HepG2 (cell line): ENCODE measurements at regions not wholly inside any gene's neighbourhood (a gene's known extent, or its start where the extent isn't known, plus 50 kb on each side); places are given as distances from the start of the nearest gene placed in this dataset.

Experiments
- ATAC-seq: fragments of 200-7000 bp; cut with Tn5 transposase; 3 replicates; pipeline ENCODE4 v1.9.1; 2020; ENCODE audit warnings: mild to moderate bottlenecking, moderate library complexity
- BruUV-seq: library from RNA; stranded (reverse); fragments of 400-500 nt; replicated peaks from 2 replicates; lab custom pipeline; 2021; lab: Mats Ljungman, UMichigan
- CTCF ChIA-PET: fragments of 300-600 bp; formaldehyde crosslinking; extraction: SDS; loops from one replicate; lab custom pipeline; 2021; ENCODE audit warnings: low total read pairs, inconsistent platforms, low intra/inter-chr PET ratio; lab: Yijun Ruan, JAX
- POLR2A ChIA-PET: fragments of 350-600 bp; sonication (Branson Sonifier 250); formaldehyde crosslinking; loops from one replicate; lab custom pipeline; 2020; ENCODE audit warnings: antibody characterized with exemption, inconsistent platforms; lab: Yijun Ruan, JAX
- DNase-seq: peaks from one replicate; pipeline ENCODE4 v3.0.0-alpha.2; 2015; ENCODE audit warnings: low spot score
- FAIRE-seq: peaks from 3 replicates; lab custom pipeline; 2011; peaks lifted over from hg19 to GRCh38; lab: Jason Lieb, UNC
- H2AFZ ChIP-seq: one replicate; pipeline ENCODE4 v1.6.1; 2011; ENCODE audit warnings: low read length, inconsistent platforms
- H3K27ac ChIP-seq: fragments of 300-600 bp; 3 replicates; pipeline ENCODE4 v1.8.0; 2011; ENCODE audit warnings: mixed run types, mild to moderate bottlenecking, mixed read lengths, low read length, inconsistent platforms; ENCODE audit not compliant: insufficient read depth; ENCODE audit errors: extremely low read length
- H3K27me3 ChIP-seq, 2 experiments: fragments of 200-600 bp in 1 of 2; 2 replicates in 1 of 2; 3 replicates in 1 of 2; pipeline versions ENCODE4 v1.6.0 to v1.8.0; 2011; ENCODE audit warnings: low read length in 2 of 2, mild to moderate bottlenecking in 2 of 2, moderate library complexity in 2 of 2, inconsistent platforms in 1 of 2; ENCODE audit not compliant: insufficient read depth in 2 of 2, control insufficient read depth in 1 of 2
- H3K36me3 ChIP-seq, 2 experiments: fragments of 200-600 bp in 1 of 2; replicated peaks in 1 of 2; 2 replicates in 1 of 2; 3 replicates in 1 of 2; pipeline versions ENCODE4 v1.5.1 to v1.8.0; 2011; ENCODE audit warnings: low read length in 2 of 2, inconsistent platforms in 1 of 2; ENCODE audit not compliant: insufficient read depth in 2 of 2, control insufficient read depth in 1 of 2
- H3K4me1 ChIP-seq: 2 replicates; pipeline ENCODE4 v1.5.1; 2012; ENCODE audit warnings: low read length, inconsistent platforms; ENCODE audit not compliant: insufficient read depth
- H3K4me2 ChIP-seq: 2 replicates; pipeline ENCODE4 v1.6.0; 2011; ENCODE audit warnings: low read depth, low read length, inconsistent platforms
- H3K4me3 ChIP-seq, 3 experiments: fragments of 200-600 bp in 1 of 3; sonication (generic), shearing (Covaris generic) in 1 of 3; replicated peaks in 1 of 3; 2 replicates each; pipeline ENCODE4 v1.5.1; 2011 to 2016; ENCODE audit warnings: low read length in 3 of 3, inconsistent platforms in 2 of 3, low read depth in 2 of 3, mild to moderate bottlenecking in 2 of 3, control low read depth in 1 of 3, mixed read lengths in 1 of 3; ENCODE audit not compliant: insufficient read depth in 1 of 3
- H3K79me2 ChIP-seq: one replicate; pipeline ENCODE4 v1.6.1; 2011; ENCODE audit warnings: low read length, inconsistent platforms; ENCODE audit not compliant: insufficient read depth
- H3K9ac ChIP-seq: 2 replicates; pipeline ENCODE4 v1.6.0; 2011; ENCODE audit warnings: mild to moderate bottlenecking, low read depth, low read length, inconsistent platforms; ENCODE audit not compliant: insufficient read depth
- H3K9me3 ChIP-seq: 2 replicates; pipeline ENCODE4 v1.5.1; 2012; ENCODE audit warnings: mild to moderate bottlenecking, low read length
- H4K20me1 ChIP-seq: 2 replicates; pipeline ENCODE4 v1.6.0; 2011; ENCODE audit warnings: inconsistent platforms, mild to moderate bottlenecking, low read length, moderate library complexity; ENCODE audit not compliant: insufficient read depth
- HDAC2 ChIP-seq: sonication (generic); formaldehyde crosslinking; IDR thresholded peaks from 2 replicates; pipeline ENCODE4 v1.4.0; 2020; ENCODE audit warnings: missing genetic modification reagents
- HHEX ChIP-seq: IDR thresholded peaks from 2 replicates; pipeline ENCODE4 v1.6.1; 2016; ENCODE audit warnings: control low read depth
- HMGXB3 ChIP-seq: sonication (generic); formaldehyde crosslinking; IDR thresholded peaks from 2 replicates; pipeline ENCODE4 v1.4.0; 2020; ENCODE audit warnings: missing genetic modification reagents, borderline replicate concordance
- LCORL ChIP-seq, 2 experiments: fragments of 450-650 bp in 1 of 2; sonication (generic) in 1 of 2; formaldehyde crosslinking in 1 of 2; IDR thresholded peaks; 2 replicates each; pipeline versions ENCODE4 v1.5.0 to v1.6.1; 2017 to 2020; ENCODE audit warnings: antibody characterized with exemption in 1 of 2, missing genetic modification reagents in 1 of 2
- MAFK ChIP-seq, 2 experiments: IDR thresholded peaks in 1 of 2; conservative IDR thresholded peaks in 1 of 2; 2 replicates each; pipeline ENCODE4 v1.6.1; 2011; ENCODE audit warnings: improper control_type of control experiment in 2 of 2, low read length in 2 of 2
- MYC ChIP-seq: sonication (generic); formaldehyde crosslinking; IDR thresholded peaks from 2 replicates; pipeline ENCODE4 v1.9.0; 2021; ENCODE audit warnings: missing genetic modification reagents, borderline replicate concordance
- PAWR ChIP-seq: sonication (generic); formaldehyde crosslinking; IDR thresholded peaks from 2 replicates; pipeline ENCODE4 v1.4.0; 2020; ENCODE audit warnings: missing genetic modification reagents, mild to moderate bottlenecking, borderline replicate concordance
- PRDM4 ChIP-seq: sonication (generic); formaldehyde crosslinking; IDR thresholded peaks from 2 replicates; pipeline ENCODE4 v1.9.0; 2021; ENCODE audit warnings: missing genetic modification reagents, borderline replicate concordance
- SAP130 ChIP-seq: IDR thresholded peaks from 2 replicates; pipeline ENCODE4 v1.6.1; 2016; ENCODE audit warnings: low read depth
- SETDB1 ChIP-seq: sonication (generic); formaldehyde crosslinking; IDR thresholded peaks from 2 replicates; pipeline ENCODE4 v1.5.1; 2020; ENCODE audit warnings: missing genetic modification reagents, mild to moderate bottlenecking, borderline replicate concordance
- SMAD1 ChIP-seq: sonication (generic); formaldehyde crosslinking; IDR thresholded peaks from 2 replicates; pipeline ENCODE4 v1.4.0; 2020; ENCODE audit warnings: missing genetic modification reagents, low read depth, mild to moderate bottlenecking, borderline replicate concordance
- SNAI1 ChIP-seq: sonication (generic); formaldehyde crosslinking; IDR thresholded peaks from 2 replicates; pipeline ENCODE4 v1.5.0; 2020; ENCODE audit warnings: mild to moderate bottlenecking, missing genetic modification reagents, borderline replicate concordance
- ZFP82 ChIP-seq: sonication (generic); formaldehyde crosslinking; IDR thresholded peaks from 2 replicates; pipeline ENCODE4 v1.5.1; 2020; ENCODE audit warnings: mild to moderate bottlenecking, missing genetic modification reagents, borderline replicate concordance
- ZNF225 ChIP-seq: sonication (generic); formaldehyde crosslinking; IDR thresholded peaks from 2 replicates; pipeline ENCODE4 v1.4.0; 2020; ENCODE audit warnings: mild to moderate bottlenecking, missing genetic modification reagents
- ZNF280B ChIP-seq: sonication (generic); formaldehyde crosslinking; IDR thresholded peaks from 2 replicates; pipeline ENCODE4 v1.5.0; 2020; ENCODE audit warnings: missing genetic modification reagents, mild to moderate bottlenecking, borderline replicate concordance
- ZNF350 ChIP-seq: sonication (generic); formaldehyde crosslinking; IDR thresholded peaks from 2 replicates; pipeline ENCODE4 v1.4.0; 2020; ENCODE audit warnings: mild to moderate bottlenecking, low read depth, missing genetic modification reagents, borderline replicate concordance
- ZNF841 ChIP-seq: sonication (generic); formaldehyde crosslinking; IDR thresholded peaks from 2 replicates; pipeline ENCODE4 v1.8.1; 2023; ENCODE audit warnings: missing genetic modification reagents, borderline replicate concordance
- WGBS: methylation state at CpG from one replicate; pipeline ENCODE4 v1.1.6; 2017; ENCODE audit warnings: low lambda C conversion rate; 5-methylcytosine and 5-hydroxymethylcytosine counted together
- in situ Hi-C: cut with HindIII; loops from 2 replicates; pipeline ENCODE4 v1.10.0; 2017; ENCODE audit warnings: low pct_unique_long_range_greater_than_20kb; ENCODE audit not compliant: extremely low pct_ligation_motif_present
- intact Hi-C: fragments of 100-400 bp; cut with micrococcal nuclease; formaldehyde crosslinking; loops from one replicate; pipeline ENCODE4 v1.10.0; 2022; ENCODE audit not compliant: unreplicated experiment

GRCh38 chr4:4681653-4682052 lies 139.8 kb upstream of the STX18 start:
- DNase-seq (peak; percentile 26), FAIRE-seq (peak; percentile 60), ATAC-seq (peak; percentile 89)
- Histone ChIP-seq H2AFZ (no peak overlapping the region), H3K9me3 (no peaks in the 10 kb centered on the region), H3K4me3 (no peak overlapping the region; a peak in 1 of 6 replicates), H3K27me3 (no peaks in the 10 kb centered on the region), H3K79me2 (no peaks in the 10 kb centered on the region), H4K20me1 (no peaks in the 10 kb centered on the region), H3K4me1 (peaks cover 59% of the 10 kb centered on the region), H3K36me3 (no peaks in the 10 kb centered on the region), H3K27ac (peak overlapping the region; percentile 43), H3K9ac (no peak overlapping the region), H3K4me2 (peak overlapping the region; percentile 51)
- no TSS peak for BruUV-seq
- intact Hi-C loops (no loop called here), in situ Hi-C loops (no loop called here)
- POLR2A ChIA-PET = no interaction called here
- WGBS = 14% methylated on average over 4 of the region's 4 CpGs
- CTCF ChIA-PET = no interaction called here
- TF ChIP-seq MAFK (conservative IDR thresholded peaks at IDR 0.05 in 1 of 2, IDR thresholded peaks at IDR 0.05 in 1 of 2; ENCODE audit: low read length in 2 of 2) = no peak
- no peak for TF ChIP-seq ZFP82 (CRISPR knock-in tag)
- TF ChIP-seq SETDB1 (CRISPR knock-in tag) = no peak
- TF ChIP-seq HMGXB3 = no peak
- no peak for TF ChIP-seq ZNF350 (CRISPR knock-in tag)
- 0 out of 2 replicates have a peak, but pooled peaks have one; percentile 17 for TF ChIP-seq SAP130 (CRISPR knock-in tag)
- peak; percentile 22; the same call in 1 of the 2 replicates for TF ChIP-seq HDAC2 (CRISPR knock-in tag)
- no peak for TF ChIP-seq MYC
- TF ChIP-seq SNAI1 = no peak
- TF ChIP-seq SMAD1 (CRISPR knock-in tag) = no peak
- TF ChIP-seq LCORL (IDR thresholded peaks at IDR 0.05) = no peak
- TF ChIP-seq LCORL (CRISPR knock-in tag; IDR thresholded peaks at IDR 0.05) = 0 out of 2 replicates have a peak, but pooled peaks have one; percentile 18
- no peak for TF ChIP-seq HHEX (CRISPR knock-in tag)
- TF ChIP-seq PRDM4 (CRISPR knock-in tag) = no peak
- TF ChIP-seq ZNF280B = no peak
- TF ChIP-seq PAWR = no peak
- no peak for TF ChIP-seq ZNF225 (CRISPR knock-in tag)
- no peak for TF ChIP-seq ZNF841
